K562 (cell line): ENCODE measurements at regions not wholly inside any gene's neighbourhood (a gene's known extent, or its start where the extent isn't known, plus 50 kb on each side); places are given as distances from the start of the nearest gene placed in this dataset.

Source experiments
- AFF4 ChIP-seq: sonication (generic); formaldehyde crosslinking; IDR thresholded peaks from 2 replicates; pipeline ENCODE4 v1.8.0; 2023; ENCODE audit warnings: mild to moderate bottlenecking, missing genetic modification reagents
- CEBPB ChIP-seq: fragments of 450-650 bp; IDR thresholded peaks from 2 replicates; pipeline ENCODE4 v1.6.1; 2016; ENCODE audit warnings: missing genetic modification characterization, missing compliant biosample characterization
- KAT7 ChIP-seq: sonication (generic); formaldehyde crosslinking; IDR thresholded peaks from 2 replicates; pipeline ENCODE4 v1.8.0; 2022; ENCODE audit warnings: missing genetic modification reagents, mild to moderate bottlenecking, borderline replicate concordance
- TCF7 ChIP-seq: sonication (generic); IDR thresholded peaks from 2 replicates; pipeline ENCODE4 v1.6.1; 2016; ENCODE audit warnings: antibody characterized with exemption, borderline replicate concordance
- TGIF2 ChIP-seq: sonication (generic); formaldehyde crosslinking; IDR thresholded peaks from 2 replicates; pipeline ENCODE4 v1.8.1; 2022; ENCODE audit warnings: mild to moderate bottlenecking, missing genetic modification reagents, moderate library complexity
- ZNF224 ChIP-seq: sonication (generic); formaldehyde crosslinking; IDR thresholded peaks from 2 replicates; pipeline ENCODE4 v1.8.0; 2022; ENCODE audit warnings: mild to moderate bottlenecking, missing genetic modification reagents
- ZNF280B ChIP-seq: fragments of 250-450 bp; sonication (Bioruptor Pico); IDR thresholded peaks from 2 replicates; pipeline ENCODE4 v1.5.1; 2021; ENCODE audit warnings: mild to moderate bottlenecking
- ZNF436 ChIP-seq: fragments of 250-450, 450-650 bp; sonication (Bioruptor Pico); formaldehyde crosslinking; IDR thresholded peaks from 2 replicates; pipeline ENCODE4 v1.7.0; 2020; ENCODE audit warnings: mild to moderate bottlenecking

- TF ChIP-seq ZNF436 (CRISPR knock-in tag) (no peak), AFF4 (CRISPR knock-in tag) (no peak), ZNF280B (CRISPR knock-in tag) (no peak), CEBPB (tag) (no peak), TCF7 (no peak), TGIF2 (CRISPR knock-in tag) (no peak), KAT7 (CRISPR knock-in tag) (no peak), ZNF224 (no peak)
These were observed 105.9 kb upstream of the VASH1 start for GRCh38 chr14:76655331-76655730.
